ENCODE measurements at regions not wholly inside any gene's neighbourhood (a gene's known extent, or its start where the extent isn't known, plus 50 kb on each side); places are given as distances from the start of the nearest gene placed in this dataset.
A peak's percentile ranks its signal among the peaks of the same experiment; 100 is the strongest.
"Not testable (repeated sequence)": the region's sequence is repeated elsewhere in the genome, so short reads cannot be mapped to it uniquely, and the experiment has no call there.

- DNase-seq (ENCODE audit: low read depth): no peak
- TF ChIP-seq, protein P1, sequence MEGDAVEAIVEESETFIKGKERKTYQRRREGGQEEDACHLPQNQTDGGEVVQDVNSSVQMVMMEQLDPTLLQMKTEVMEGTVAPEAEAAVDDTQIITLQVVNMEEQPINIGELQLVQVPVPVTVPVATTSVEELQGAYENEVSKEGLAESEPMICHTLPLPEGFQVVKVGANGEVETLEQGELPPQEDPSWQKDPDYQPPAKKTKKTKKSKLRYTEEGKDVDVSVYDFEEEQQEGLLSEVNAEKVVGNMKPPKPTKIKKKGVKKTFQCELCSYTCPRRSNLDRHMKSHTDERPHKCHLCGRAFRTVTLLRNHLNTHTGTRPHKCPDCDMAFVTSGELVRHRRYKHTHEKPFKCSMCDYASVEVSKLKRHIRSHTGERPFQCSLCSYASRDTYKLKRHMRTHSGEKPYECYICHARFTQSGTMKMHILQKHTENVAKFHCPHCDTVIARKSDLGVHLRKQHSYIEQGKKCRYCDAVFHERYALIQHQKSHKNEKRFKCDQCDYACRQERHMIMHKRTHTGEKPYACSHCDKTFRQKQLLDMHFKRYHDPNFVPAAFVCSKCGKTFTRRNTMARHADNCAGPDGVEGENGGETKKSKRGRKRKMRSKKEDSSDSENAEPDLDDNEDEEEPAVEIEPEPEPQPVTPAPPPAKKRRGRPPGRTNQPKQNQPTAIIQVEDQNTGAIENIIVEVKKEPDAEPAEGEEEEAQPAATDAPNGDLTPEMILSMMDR (conservative IDR thresholded peaks at IDR 0.05; ENCODE audit: low read depth, low read length): no peak
- no peak overlapping the region for H3K4me3 ChIP-seq (ENCODE audit: low read depth, low read length)
Measured at GRCh38 chr13:24563087-24563486, 50.5 kb upstream of the PARP4 start.

GRCh38 chr13:24563971-24564370 lies 51.4 kb upstream of the PARP4 start:
- DNase-seq (ENCODE audit: low read depth): peak; percentile 58
- H3K4me3 ChIP-seq (ENCODE audit: low read depth, low read length): not testable (repeated sequence)

- TF ChIP-seq, protein P1 (conservative IDR thresholded peaks at IDR 0.05; ENCODE audit: low read depth, low read length): no peak
- no peak for DNase-seq (ENCODE audit: low read depth)
- no peak overlapping the region for H3K4me3 ChIP-seq (ENCODE audit: low read depth, low read length)
Measured at GRCh38 chr13:24564881-24565280, 52.3 kb upstream of the PARP4 start.

- peak; percentile 44 for DNase-seq (ENCODE audit: low read depth)
- H3K4me3 ChIP-seq (ENCODE audit: low read depth, low read length): not testable (repeated sequence)
Measured at GRCh38 chr13:24567593-24567992, 55.0 kb upstream of the PARP4 start.

GRCh38 chr13:24574847-24575246 lies 62.3 kb upstream of the PARP4 start:
- TF ChIP-seq, protein P1 (conservative IDR thresholded peaks at IDR 0.05; ENCODE audit: low read depth, low read length): no peak
- no peak overlapping the region for H3K4me3 ChIP-seq (ENCODE audit: low read depth, low read length)
- no peak for DNase-seq (ENCODE audit: low read depth)

GRCh38 chr13:24580315-24580714 lies 67.7 kb upstream of the PARP4 start:
- H3K4me3 ChIP-seq (ENCODE audit: low read depth, low read length): not testable (repeated sequence)
- TF ChIP-seq, protein P1 (conservative IDR thresholded peaks at IDR 0.05; ENCODE audit: low read depth, low read length): peak; percentile 52

DNA sequence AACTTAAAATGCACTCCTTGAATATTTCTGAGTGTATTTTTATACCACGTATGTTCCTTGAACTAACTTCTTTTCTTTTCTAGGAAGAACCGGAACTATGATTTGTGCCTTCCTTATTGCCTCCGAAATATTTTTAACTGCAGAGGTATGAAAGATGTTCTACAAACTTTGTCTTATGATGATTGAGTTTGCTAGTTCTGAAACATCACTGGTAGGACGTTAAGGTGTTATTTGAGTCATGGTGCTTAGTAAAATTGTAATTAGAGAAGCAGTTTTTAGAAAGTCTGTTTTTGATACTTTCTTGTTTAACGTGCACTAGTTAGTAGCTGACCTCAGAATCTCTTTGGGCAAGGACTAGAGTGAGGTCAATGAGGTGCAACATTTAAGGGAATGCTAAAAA lies 69.0 kb upstream of the PARP4 start:
- DNase-seq (ENCODE audit: low read depth); H3K4me3 ChIP-seq (ENCODE audit: low read depth, low read length): not testable (repeated sequence)

More at GRCh38 chr13:24580315-24580714, 67.7 kb upstream of the PARP4 start:
- DNase-seq (ENCODE audit: low read depth): peak; percentile 51

- H3K4me3 ChIP-seq (ENCODE audit: low read depth, low read length); DNase-seq (ENCODE audit: low read depth): not testable (repeated sequence)
Measured at GRCh38 chr13:24591697-24592096, 79.1 kb upstream of the PARP4 start.

DNA sequence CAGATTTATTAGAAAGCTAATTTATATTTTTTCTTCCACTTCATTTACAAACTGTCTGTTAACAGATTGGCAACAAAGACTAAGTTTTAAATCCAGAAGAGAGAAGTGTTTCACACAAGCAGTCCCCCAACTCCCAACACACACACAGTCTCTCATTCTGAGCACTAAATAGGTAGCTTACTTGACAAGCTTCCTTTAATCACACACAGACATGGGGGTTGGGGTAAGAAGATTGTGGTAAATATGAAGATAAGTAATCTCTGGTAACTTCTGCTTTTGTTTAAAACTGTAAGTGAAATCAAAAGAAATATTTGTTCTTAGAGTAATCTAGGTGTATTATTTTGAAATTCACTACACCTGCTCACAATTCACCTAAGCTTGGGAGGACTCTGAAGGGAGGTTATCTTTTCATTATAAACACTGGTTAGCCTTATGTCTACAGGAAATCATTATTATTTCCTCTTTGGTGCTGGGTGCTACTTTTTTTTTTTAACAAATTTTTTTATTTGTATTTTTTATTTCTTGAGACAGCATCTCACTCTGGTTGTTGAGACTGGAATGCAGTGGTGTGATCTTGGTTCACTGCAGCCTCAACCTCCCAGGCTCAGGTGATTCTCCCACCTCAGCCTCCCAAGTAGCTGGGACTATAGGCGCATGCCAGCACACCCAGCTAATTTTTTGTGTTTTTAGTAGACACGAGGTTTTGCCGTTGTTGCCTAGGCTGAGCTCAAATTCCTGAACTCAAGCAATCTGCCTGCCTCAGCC lies 82.1 kb upstream of the ATP12A start:
- not testable (repeated sequence) for DNase-seq (ENCODE audit: low read depth)

DNA sequence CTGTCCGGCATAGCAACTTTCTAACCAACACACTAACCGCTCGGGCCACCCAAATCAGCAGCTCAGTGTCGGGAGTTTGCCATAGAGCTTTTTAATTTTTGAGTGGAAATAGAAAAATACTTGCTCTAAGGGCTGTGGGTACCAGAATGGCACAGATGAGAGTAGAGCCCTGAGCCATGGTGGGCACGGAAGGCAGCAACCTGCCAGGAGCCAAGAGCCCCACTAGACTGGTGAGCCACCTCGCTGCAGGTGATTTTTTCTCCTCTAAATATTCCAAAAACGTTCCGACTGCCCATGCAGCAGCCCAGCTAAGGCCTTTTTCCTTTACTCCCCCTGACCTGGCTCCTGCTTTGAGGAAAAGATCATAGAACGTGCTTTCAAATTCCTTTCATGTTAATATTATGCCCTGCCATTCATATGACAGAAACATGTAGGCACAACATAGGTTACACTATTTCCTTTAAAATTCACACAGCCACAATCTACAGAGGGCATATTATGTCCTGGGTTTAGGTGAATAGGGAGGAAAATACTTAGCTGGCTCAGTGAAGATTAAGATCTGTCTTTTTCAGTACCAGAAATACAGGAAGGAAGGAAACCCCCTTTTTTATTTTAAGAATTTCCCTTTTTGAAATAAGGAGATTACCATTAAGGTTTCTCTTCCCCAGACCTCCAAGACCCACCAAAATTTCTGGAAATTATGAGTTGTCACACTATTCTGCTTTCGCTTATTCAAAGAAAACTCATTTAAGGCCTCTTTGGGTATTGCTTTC lies 81.0 kb upstream of the ATP12A start:
- H3K4me3 ChIP-seq (ENCODE audit: low read depth, low read length); DNase-seq (ENCODE audit: low read depth): not testable (repeated sequence)

More for the DNA sequence above, 82.1 kb upstream of the ATP12A start:
- H3K4me3 ChIP-seq (ENCODE audit: low read depth, low read length): not testable (repeated sequence)

All from choroid plexus epithelial cell (primary cell).